ENCODE measurements at regions not wholly inside any gene's neighbourhood (a gene's known extent, or its start where the extent isn't known, plus 50 kb on each side); places are given as distances from the start of the nearest gene placed in this dataset.

DNA sequence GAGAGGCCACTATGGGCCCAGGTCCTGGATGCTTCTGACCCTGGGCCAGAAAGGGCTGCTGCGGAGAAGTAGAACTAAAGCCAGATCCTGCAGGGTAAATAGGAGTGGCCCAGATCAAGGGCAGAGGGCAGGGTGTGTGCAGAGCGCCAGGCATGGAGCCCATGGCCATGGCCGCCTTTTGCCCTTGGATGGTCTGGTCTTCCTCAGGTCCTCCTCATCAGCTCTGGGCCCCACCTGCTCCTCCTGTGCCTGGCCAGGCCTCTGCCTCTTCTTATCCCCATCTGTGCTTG, 277.6 kb downstream of the BRD1 start:
- H3K4me3 Mint-ChIP-seq = no peak overlapping the region
- Histone ChIP-seq H4K20me1 (ENCODE audit: control insufficient read depth, insufficient read depth, low read length, poor library complexity, severe bottlenecking) (peaks cover 8% of the 10 kb centered on the region), H3K27me3 (replicated peaks in 1 of 4; ENCODE audit: control extremely low read depth in 1 of 4, control insufficient read depth in 3 of 4, insufficient read depth in 4 of 4, low read length in 3 of 4) (no peaks in the 10 kb centered on the region), H3K27ac (ENCODE audit: low read length in 2 of 2) (no peak overlapping the region), H3K9ac (ENCODE audit: low read length) (no peak overlapping the region), H3K79me2 (ENCODE audit: control insufficient read depth, insufficient read depth, low read length) (peaks cover 19% of the 10 kb centered on the region), H3K4me2 (replicated peaks; ENCODE audit: low read depth, low read length, poor library complexity, severe bottlenecking) (no peak overlapping the region), H2AFZ (ENCODE audit: insufficient read depth, low read depth, low read length, poor library complexity, severe bottlenecking) (no peak overlapping the region), H3K9me3 (ENCODE audit: control extremely low read depth in 1 of 3, control insufficient read depth in 2 of 3, insufficient read depth in 1 of 3, low read length in 2 of 3) (peaks cover 0 to 44% (median 0%) of the 10 kb centered on the region in 3 donors), H3K4me3 (ENCODE audit: control extremely low read depth in 1 of 5, extremely low read depth in 1 of 5, insufficient read depth in 1 of 5, low read depth in 2 of 5, low read length in 4 of 5) (no peak overlapping the region), H3K4me1 (ENCODE audit: control insufficient read depth in 2 of 2, insufficient read depth in 2 of 2, low read length in 2 of 2) (no peaks in the 10 kb centered on the region), H3K36me3 (replicated peaks in 1 of 2; ENCODE audit: control extremely low read depth in 1 of 2, control insufficient read depth in 1 of 2, extremely low read depth in 1 of 2, insufficient read depth in 2 of 2, low read length in 1 of 2) (no peaks in the 10 kb centered on the region)
- DNase-seq (no peak), ATAC-seq (ENCODE audit: low read depth) (no peak)
- H3K9me3 Mint-ChIP-seq (ENCODE audit: insufficient read depth) = no peaks in the 10 kb centered on the region
- H3K4me1 Mint-ChIP-seq = no peaks in the 10 kb centered on the region
- H3K27ac Mint-ChIP-seq = no peak overlapping the region
- 94% methylated on average over 3 of the region's 3 CpGs for WGBS (ENCODE audit: insufficient coverage)
- POLR2A ChIA-PET = no interaction called here
- CTCF ChIA-PET = no interaction called here
- TF ChIP-seq EZH2 (IDR thresholded peaks at IDR 0.05; ENCODE audit: borderline replicate concordance, insufficient read depth, low read depth, low read length, poor library complexity, severe bottlenecking) (no peak), CTCF (IDR thresholded peaks at IDR 0.05) (no peak)
- H3K27me3 Mint-ChIP-seq = no peaks in the 10 kb centered on the region
- intact Hi-C loops (cut with micrococcal nuclease) = no loop called here

GRCh38 chr22:49549256-49550140, 278.2 kb downstream of the BRD1 start:
- H4K20me1 ChIP-seq (ENCODE audit: control insufficient read depth, insufficient read depth, low read length, poor library complexity, severe bottlenecking) = peaks cover 8% of the 10 kb centered on the region
- H3K27ac Mint-ChIP-seq = no peak overlapping the region
- ChIA-PET CTCF (no interaction called here), POLR2A (no interaction called here)
- no peaks in the 10 kb centered on the region for H3K27me3 ChIP-seq (replicated peaks in 1 of 4; ENCODE audit: control extremely low read depth in 1 of 4, control insufficient read depth in 3 of 4, insufficient read depth in 4 of 4, low read length in 3 of 4)
- H3K4me2 ChIP-seq (replicated peaks; ENCODE audit: low read depth, low read length, poor library complexity, severe bottlenecking) = no peak overlapping the region
- no peaks in the 10 kb centered on the region for H3K36me3 ChIP-seq (replicated peaks in 1 of 2; ENCODE audit: control extremely low read depth in 1 of 2, control insufficient read depth in 1 of 2, extremely low read depth in 1 of 2, insufficient read depth in 2 of 2, low read length in 1 of 2)
- no peak overlapping the region for H3K4me3 ChIP-seq (ENCODE audit: control extremely low read depth in 1 of 5, extremely low read depth in 1 of 5, insufficient read depth in 1 of 5, low read depth in 2 of 5, low read length in 4 of 5)
- H3K27me3 Mint-ChIP-seq = no peaks in the 10 kb centered on the region
- TF ChIP-seq EZH2 (IDR thresholded peaks at IDR 0.05; ENCODE audit: borderline replicate concordance, insufficient read depth, low read depth, low read length, poor library complexity, severe bottlenecking) = no peak
- no peak for TF ChIP-seq CTCF (IDR thresholded peaks at IDR 0.05)
- no peaks in the 10 kb centered on the region for H3K9me3 Mint-ChIP-seq (ENCODE audit: insufficient read depth)
- no peaks in the 10 kb centered on the region for H3K4me1 ChIP-seq (ENCODE audit: control insufficient read depth in 2 of 2, insufficient read depth in 2 of 2, low read length in 2 of 2)
- no peak for DNase-seq
- intact Hi-C loops (cut with micrococcal nuclease) = no loop called here
- H3K9me3 ChIP-seq (ENCODE audit: control extremely low read depth in 1 of 3, control insufficient read depth in 2 of 3, insufficient read depth in 1 of 3, low read length in 2 of 3) = peaks cover 0 to 39% (median 0%) of the 10 kb centered on the region in 3 donors
- H3K4me1 Mint-ChIP-seq = no peaks in the 10 kb centered on the region
- H3K27ac ChIP-seq (ENCODE audit: low read length in 2 of 2) = no peak overlapping the region
- peaks cover 15% of the 10 kb centered on the region for H3K79me2 ChIP-seq (ENCODE audit: control insufficient read depth, insufficient read depth, low read length)
- ATAC-seq (ENCODE audit: low read depth) = no peak
- WGBS (ENCODE audit: insufficient coverage) = 96% methylated on average over 21 of the region's 22 CpGs
- H3K9ac ChIP-seq (ENCODE audit: low read length) = no peak overlapping the region
- no peak overlapping the region for H3K4me3 Mint-ChIP-seq
- H2AFZ ChIP-seq (ENCODE audit: insufficient read depth, low read depth, low read length, poor library complexity, severe bottlenecking) = no peak overlapping the region
